DND-41 (cell line): ENCODE measurements at regions not wholly inside any gene's neighbourhood (a gene's known extent, or its start where the extent isn't known, plus 50 kb on each side); places are given as distances from the start of the nearest gene placed in this dataset.

Experiments used
- CTCF ChIP-seq: IDR thresholded peaks from 2 replicates; pipeline ENCODE4 v1.5.1; 2012; ENCODE audit warnings: borderline replicate concordance, low read length, moderate library complexity, mild to moderate bottlenecking; ENCODE audit not compliant: poor library complexity, severe bottlenecking; ENCODE audit errors: extremely low read depth
- EZH2 ChIP-seq: IDR thresholded peaks from 3 replicates; pipeline ENCODE4 v1.6.1; 2012; ENCODE audit warnings: borderline replicate concordance, low read depth, mild to moderate bottlenecking, moderate library complexity, low read length, inconsistent platforms; ENCODE audit not compliant: severe bottlenecking

- TF ChIP-seq EZH2 (no peak), CTCF (no peak)
Measured at GRCh38 chr16:35186045-35186759, 1726.8 kb downstream of the TP53TG3F start.
